ENCODE measurements at regions not wholly inside any gene's neighbourhood (a gene's known extent, or its start where the extent isn't known, plus 50 kb on each side); places are given as distances from the start of the nearest gene placed in this dataset.

DNA sequence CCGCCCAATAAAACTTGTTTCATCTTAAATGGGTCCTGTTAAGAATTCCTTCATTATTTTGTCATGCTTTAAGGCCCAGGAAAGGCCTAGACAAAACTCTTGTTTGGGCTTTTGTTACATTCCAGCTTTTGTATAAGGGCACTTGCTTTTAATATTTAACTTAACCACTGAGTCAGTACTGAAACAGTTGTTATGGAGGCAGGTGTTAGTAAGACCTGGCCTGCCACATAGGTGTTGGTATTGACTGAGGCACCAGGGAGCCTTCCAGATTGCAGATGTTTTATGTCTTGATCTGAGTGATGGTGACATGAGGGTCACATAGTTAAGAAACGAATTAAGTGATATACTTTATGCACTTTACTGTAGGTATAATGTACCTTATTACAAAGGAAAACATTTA, 274.9 kb upstream of the TGFBR2 start:
- DNase-seq (ENCODE audit: low read depth), result no peak

DNA sequence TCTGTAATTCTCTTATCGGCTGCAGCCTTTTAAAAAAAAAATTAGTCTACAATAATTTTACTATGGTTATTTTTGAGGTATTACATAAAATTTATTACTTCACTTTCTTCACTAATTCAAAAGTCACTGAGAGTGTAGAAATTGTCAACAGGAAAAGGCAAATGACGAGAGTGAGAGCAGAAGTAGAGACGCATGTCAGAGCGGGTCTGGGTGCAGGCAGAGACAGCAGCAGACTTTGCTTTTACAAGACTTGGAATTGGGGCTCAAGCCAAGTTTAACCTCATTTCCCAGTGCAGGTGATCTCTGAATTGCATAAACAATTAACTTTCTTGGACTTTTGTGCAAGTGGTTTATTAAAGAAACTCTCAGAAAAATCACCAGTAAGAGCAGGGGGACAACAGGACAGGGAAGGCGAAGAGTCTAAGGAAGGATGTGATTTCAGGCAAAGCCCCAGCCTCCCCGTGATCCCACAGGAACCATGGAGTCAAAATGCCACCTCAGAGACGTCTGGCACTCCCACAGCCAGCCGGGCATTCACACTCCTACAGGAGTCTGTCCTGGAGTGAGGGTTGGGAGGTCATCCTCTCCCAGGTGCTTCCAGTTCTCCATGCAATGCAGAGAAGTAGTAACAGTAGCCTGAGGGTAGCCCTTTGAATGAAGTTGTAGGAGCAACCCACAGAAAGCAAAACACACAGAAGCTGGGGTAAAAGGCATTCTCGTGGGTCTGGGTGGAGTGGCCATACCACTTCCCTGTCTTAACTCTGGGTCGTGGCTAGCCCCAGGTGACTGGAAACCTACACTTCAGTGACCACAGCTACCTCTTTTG, 274.0 kb upstream of the TGFBR2 start:
- no peak for DNase-seq (ENCODE audit: low read depth)

DNA sequence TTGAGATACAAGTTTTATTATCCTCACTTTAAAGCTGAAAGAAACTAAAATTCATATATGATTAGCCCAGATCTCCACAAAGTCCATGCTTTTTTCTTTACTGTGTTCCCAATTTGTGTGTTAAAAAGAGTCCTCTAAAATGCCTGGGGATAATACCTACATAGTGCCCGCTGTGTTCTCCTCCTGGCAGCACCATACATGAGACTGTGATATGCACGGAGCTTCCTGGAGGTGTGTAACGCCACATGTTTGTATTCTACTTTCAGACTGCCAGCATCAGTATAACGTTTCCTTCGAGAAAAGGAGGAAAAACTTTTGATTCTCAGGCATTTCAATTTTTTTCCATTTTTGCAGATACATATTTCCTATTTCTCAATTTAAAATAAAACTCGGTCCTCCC, 273.3 kb upstream of the TGFBR2 start:
- DNase-seq (ENCODE audit: low read depth), result no peak

DNA sequence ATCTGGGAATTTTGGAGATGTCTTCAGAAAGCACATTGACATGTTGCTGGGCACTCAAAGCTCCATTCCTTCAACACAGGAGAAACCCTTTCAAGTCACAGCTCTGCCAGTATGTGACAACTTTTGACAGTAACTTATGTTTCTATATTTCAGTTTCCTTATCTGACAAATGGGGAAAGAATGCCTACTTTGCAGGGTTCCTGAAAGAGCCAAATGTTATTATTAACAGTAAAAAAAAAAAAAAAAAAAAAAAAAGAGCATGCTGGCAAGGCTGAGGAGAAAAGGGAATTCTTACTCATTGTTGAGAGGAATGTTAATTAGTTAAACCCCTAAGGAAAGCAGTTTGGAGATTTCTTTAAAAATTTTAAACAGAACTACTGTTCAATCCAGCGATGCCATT, 272.5 kb upstream of the TGFBR2 start:
- peak; percentile 50 for DNase-seq (ENCODE audit: low read depth)

DNA sequence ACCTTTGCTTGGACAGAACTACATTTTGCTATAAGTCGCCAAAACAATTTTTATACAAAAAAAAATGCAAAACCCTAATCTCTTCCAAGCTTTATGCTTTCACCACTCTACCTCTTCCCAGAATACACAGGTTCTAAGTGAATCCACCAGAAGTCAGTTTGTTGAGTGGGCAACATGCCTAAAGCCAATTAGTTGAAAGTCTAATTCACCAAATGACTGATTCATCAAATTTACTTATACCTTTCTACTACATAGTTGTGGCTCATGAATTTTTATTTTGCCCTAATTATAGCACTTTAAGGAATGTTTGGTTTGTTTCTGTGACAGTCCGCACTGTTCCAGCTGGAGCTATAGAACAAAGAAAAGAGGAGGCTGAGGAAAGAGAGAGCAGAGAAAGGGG, 265.9 kb upstream of the TGFBR2 start:
- no peak for DNase-seq (ENCODE audit: low read depth)

DNA sequence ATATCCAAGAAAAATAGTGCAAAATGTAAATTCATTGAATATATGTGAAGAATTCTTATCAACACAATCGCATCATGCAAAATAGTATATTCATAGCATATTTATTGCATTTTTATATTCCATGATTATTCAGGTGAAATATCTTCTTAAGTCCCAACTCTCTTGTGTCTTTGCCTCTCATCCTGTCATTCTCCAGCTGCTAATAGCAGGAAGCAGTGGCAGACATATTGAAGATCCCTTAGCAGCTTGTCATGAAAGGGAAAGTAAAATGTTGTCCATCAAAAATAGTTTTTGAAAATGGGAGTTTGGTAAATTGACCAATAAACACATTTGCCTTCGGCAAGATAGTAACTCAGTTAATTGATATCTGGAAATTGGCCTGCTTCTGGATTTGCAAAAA, 265.3 kb upstream of the TGFBR2 start:
- no peak for DNase-seq (ENCODE audit: low read depth)

DNA sequence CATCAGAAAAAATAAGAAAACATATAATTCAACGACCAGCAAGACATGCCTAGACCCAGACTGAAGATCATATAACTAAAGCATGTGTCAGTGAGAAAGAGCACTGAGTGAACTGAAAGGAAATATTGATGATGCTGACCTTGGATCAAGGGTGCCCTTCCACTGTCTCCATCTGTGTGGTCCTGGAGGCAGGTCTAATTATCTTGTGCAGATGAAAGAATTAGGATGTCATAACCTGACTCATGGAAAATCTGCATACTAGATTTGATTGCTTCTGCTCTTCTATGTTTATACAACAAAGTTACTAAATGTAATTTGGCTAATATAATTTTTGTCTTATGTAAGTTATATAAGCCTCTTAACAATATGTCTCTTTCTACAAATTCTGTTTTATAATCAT, 264.6 kb upstream of the TGFBR2 start:
- DNase-seq (ENCODE audit: low read depth), result peak; percentile 30

DNA sequence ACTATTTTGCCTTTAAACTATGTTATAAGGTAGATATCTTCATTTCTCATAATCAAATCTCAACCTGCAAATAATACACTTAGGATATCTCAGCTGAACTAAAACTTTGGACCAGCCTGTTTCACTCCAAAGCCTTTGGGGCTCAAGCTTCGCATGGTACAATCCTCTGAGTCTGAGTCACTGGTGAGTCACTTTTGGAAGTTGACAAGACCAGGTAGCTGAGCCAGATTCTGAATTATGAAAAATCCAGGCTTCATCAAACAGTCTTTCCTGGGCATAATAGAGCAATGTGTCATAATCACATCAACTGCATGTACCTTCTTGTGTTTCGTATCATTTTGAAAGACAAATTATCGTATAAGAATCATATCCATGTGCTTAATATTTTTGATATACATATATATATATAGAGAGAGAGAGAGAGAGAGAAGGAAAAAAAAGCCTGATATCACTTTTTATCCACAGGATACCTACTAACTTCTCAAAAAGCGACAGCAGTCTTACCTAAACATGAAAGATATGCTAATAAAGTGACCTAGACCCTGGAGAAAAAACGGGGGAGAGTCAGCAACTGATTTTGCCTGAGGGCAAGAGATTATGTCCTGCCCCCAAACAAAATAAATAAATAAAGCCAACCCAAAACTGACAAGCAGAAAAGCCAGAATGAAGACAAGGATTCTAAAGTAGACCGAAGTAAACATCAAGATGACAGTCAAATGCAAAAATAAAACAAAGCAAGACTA, 263.9 kb upstream of the TGFBR2 start:
- DNase-seq (ENCODE audit: low read depth), result peak; percentile 99

DNA sequence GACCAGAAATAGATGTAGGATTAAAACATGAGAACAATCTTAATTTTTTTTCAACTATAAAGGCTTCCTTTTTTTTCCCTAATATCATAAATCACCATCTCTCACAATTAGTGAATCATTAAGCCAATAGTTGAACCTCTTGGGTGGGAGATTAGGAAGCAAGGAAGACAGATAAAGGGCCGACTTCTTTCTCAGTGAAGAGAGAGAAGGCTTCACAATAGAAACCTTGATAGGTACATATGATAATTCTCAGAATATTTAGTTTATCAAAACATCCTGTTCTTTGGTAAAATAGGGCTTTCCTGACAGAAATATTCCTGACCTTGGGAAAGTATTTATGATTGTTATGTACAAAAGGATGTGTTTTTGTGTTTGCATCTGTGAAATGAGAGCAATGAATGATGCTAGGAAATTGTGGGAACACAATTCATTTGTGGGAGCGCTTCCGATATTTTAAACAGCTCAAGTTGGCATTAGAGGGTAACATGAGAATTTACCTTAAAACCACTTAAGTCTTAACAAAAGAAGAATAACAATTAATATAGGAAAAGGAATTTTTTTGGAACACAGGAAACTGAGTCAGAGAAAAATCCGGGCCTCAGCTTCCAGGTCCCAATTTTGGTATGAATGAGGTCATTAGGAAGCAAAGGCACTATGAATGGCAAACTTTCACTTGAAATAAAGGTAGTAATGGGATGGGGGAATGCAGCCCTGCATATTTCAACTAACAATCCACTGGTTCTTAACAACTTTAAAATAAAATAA, 263.2 kb upstream of the TGFBR2 start:
- peak; percentile 34 for DNase-seq (ENCODE audit: low read depth)

DNA sequence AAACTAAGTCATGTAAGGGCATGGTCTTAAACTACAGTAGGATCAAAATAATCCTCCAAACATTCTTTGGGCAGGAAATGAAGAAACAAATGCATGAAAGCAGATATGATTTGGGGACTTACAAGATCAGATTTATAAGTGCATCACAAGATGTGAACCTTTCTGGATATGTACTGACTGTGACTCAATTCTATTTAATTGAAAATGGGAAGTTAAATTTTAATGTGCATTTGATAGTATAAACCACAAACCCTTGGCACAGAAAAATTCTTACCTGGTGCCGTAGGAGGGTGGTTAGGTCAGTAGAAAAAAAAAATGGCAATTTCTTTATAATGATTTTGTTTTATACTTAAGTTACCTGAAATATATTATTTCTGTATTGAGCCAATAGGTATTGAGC, 262.5 kb upstream of the TGFBR2 start:
- no peak for DNase-seq (ENCODE audit: low read depth)

DNA sequence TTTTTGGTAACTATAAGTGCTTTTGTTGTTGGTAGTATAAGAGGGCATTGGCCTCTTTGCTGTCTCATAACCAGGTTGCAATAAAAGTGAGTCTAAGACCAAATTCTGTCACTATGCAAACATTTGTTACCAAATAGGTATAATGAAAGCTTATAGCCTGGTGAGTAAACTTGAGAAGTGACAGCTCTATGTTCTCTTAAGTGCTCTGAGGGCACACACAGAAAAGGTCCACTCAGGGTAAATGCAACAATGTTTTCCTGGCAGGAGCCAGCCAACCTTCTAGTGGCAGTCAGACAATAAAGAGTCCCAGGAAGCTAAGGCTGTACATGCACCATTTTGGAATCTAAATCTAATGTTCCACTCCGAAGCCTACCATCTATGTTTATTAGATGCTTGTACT, 262.1 kb upstream of the TGFBR2 start:
- no peak for DNase-seq (ENCODE audit: low read depth)

DNA sequence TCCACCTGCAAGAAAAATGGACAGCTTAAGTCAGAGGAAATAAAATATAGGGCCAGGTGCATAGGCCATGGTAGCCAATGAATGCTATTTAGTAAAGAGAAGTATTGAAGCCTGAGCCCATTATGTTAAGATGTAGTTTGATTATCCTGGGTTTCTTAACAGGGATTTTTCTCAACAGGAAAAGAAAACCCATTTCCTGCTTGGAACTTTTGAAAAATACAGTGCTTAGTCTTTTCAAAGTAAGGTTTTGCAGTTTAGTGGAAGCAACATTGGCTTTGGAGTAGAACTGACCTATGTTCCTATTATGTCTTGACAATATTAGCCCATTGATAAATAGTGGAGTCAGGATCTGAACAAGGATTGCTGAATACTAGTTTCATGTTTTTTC, 259.5 kb upstream of the TGFBR2 start:
- DNase-seq (ENCODE audit: low read depth), result no peak

DNA sequence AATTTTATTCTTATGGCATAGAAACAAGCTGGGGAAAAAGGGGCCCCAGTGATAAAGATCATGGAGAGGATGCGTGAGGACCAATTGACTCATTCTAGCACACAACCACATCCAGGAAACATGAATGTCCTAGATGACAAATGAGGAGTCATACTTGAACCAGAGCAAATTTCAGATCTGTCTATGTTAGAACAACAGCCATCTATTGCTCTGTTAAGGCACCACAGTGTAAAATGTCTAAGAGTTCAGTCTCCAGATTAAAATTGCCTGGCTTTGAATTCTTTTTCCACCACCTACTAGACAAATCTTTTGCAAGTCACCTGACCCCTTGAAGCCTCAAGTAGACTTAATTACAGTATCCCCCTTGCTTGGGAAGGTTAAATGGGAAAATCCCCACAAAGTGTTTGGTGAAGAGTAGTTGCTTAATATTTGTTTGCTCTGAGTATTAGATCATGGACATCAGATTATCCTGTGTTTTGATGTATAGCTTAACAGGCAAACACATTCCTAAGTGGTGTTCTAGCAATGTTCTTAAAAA, 258.7 kb upstream of the TGFBR2 start:
- DNase-seq (ENCODE audit: low read depth), result peak; percentile 98

DNA sequence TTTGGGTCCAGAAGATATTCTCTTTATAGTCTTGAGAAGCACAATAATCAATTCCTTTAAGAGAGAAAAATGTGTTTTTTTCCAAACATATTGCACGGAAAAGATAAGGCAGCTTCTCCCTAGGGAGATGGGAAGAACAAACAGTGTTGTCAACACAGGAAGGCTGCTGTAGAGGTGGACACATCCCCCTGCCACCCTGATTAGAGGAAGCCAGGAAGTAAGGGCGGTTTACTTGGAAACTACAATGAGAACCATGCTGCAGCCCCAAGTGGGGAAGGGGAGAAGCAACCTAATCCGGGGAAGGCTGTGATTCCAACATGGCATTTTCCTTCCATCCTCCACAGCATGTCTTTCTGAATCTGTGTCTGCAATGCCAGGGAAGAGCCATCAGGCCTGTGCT, 256.9 kb upstream of the TGFBR2 start:
- no peak for DNase-seq (ENCODE audit: low read depth)

DNA sequence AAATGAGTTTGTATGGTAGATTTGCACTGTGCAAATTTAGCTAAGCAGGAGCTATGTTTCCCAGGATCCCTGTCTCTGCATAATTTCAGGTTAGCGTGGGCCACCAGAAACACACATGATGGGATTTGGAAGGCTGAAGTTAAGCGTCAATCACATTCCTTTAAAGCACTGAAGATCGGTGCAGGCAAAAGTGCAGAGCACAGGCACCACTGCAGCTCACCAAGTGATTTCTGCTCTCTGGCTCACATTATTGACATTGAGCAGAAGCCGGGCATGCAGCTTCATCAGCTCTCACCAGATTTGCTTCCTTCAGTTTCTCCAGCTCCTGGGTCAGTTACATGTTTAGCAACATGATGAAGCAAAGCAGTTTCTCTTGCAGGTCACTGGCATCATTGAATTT, 256.4 kb upstream of the TGFBR2 start:
- no peak for DNase-seq (ENCODE audit: low read depth)

DNA sequence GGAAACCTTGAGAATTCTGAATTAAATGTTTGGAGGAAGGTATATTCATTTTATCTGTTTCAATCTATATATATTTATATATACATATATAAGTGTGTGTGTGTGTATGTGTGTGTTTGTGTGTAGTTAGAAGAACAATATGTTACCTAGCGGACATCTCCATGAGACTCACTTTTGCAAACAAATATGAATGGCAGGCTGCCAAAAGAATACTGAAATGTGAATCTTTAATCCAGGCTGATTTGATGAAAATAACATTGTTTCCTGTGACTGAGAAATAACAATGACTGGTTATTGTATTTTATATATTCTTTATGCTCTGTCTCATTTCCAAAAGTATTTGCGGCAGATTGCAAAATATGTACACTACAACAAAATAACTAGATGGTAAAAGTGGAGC, 255.5 kb upstream of the TGFBR2 start:
- no peak for DNase-seq (ENCODE audit: low read depth)

DNA sequence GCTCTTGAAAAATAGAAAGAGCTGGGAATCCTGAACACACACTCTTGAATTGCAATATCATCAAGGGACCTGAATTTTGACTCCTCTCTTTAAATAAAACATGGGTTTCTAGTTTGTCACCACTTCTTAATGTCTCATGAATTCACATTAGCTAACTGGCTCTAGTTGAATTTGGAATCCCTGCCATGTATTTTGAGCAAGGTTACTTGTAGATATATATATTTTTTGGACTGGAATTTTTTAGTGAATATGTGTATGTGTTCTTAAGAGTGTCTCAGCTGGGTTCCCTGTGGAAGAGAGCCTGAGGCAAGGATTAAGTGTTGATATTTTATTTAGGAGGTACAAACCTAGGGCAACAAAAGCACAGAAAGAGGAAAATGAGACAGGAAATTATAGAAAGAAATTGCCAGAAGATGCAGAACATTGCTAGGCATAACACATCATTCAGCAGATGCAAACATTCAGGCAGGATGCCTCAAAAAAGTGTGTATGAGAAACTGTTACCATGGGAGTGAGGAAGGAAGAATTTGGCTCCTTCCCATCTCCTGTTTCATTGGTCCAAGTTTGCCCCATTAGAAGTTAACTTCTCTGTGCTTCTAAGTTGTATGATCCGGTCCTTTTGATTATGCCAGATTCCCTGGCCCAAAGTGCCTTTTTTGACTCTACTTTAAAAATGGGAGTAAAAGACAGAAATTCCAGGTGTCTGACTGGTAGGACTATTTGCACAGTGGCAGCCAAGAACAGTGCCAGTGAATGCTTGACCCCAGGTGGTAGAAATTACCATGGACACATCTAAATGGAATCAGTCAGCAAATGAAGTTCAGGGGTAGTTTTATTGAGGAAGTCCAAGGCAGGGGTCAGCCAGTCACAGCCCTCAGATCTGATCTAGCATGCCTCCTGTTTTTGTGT, 253.7 kb upstream of the TGFBR2 start:
- DNase-seq (ENCODE audit: low read depth), result no peak

DNA sequence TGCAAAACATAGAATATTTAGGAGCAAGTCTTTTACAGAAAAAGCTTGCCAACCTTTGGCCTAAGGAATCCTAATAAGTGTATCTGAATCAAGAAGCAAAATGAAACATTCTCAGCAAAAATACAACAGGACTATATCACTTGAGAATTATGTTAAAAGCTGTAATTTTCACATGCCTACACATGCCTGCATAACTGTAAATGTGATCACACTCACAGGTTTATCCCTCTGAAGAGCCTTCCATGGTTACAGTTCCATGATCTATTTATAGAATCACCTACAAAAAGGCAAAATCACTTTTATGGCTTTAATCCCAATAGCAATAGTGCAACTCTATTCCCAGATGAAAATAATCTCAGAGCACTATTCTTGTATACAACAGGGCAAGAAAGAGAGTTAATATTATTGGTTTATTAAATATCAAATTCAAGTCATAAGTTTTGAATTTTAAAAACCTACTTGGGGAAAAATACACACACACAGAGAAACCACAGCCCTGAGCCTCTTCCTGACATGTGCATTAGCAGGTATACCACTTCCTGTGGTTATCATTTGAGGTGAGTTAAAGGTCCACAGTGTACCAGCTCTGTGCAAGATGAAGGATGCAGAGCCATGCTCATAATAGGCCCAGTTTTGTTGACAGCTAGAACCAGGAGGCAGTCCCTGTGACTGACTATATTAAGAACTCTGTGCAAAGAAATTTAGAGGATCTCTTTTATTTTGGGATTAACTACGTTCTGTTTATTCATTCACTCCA, 252.5 kb upstream of the TGFBR2 start:
- DNase-seq (ENCODE audit: low read depth), result no peak

DNA sequence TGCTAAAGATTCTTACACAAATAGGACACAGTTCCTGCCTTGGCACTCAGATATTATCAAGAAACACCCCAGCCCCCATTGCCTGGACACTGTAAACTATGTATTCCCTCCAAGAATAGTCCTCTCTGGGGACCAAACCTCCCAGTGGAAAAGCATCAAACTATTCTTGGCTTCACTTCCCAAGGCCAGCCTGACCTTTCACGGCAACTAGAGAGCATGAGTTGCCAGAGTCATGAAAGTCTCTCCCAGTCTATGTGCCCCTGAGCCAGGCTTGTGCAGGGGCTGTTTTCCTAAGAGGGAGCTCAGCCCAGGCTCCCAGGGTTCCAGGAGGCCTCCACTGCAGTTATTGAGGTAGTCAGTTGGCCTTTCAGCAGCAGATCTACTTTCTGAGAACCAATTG, 251.9 kb upstream of the TGFBR2 start:
- no peak for DNase-seq (ENCODE audit: low read depth)

DNA sequence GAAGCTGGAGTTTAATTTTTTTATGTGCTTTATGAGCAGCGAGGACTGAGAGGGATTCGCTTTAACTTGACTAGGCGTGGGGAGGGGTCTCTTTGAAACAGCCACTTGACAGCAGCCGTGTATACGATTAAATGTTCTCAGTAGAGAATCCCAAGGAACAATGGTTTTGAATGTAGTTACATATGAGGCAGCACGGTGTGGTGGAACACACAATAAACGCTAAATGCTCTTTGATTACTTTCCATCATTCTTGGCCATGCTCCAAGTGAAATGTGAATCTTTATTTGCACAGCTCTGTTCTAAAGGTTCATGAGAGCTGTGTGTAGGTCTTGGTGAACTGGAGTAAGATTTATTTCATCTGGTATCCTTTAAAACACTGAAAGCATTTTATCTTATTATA, 251.4 kb upstream of the TGFBR2 start:
- no peak for DNase-seq (ENCODE audit: low read depth)

DNA sequence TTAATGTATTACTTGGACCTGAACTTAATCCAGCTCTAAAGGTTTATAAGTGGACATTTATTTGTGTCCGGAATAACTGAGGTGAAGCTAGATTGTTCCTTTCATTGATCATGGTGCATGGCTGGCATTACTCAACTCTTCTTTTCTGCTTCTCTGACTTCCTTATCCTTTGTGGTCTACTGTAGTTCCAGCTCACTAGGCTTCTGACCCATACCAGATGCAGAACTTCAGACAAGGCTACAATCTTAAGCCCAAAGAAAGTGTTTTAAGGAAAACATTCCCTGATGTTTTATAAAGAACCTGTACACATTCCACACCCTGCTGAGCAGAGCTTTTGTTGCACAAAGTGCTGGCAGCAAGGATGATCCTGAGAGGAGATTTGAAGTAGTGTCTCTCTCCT, 250.8 kb upstream of the TGFBR2 start:
- no peak for DNase-seq (ENCODE audit: low read depth)
